MV-4-11 (cell line): ENCODE measurements at regions not wholly inside any gene's neighbourhood (a gene's known extent, or its start where the extent isn't known, plus 50 kb on each side); places are given as distances from the start of the nearest gene placed in this dataset.

Experiments used
- DNase-seq: peaks from one replicate; lab custom pipeline; 2025; lab: John Stamatoyannopoulos, UW

GRCh38 chr3:104564045-104564643 is 802.6 kb upstream of the ALCAM start:
- peak; percentile 59 for DNase-seq

GRCh38 chr3:104566054-104566453 is 800.7 kb upstream of the ALCAM start:
- DNase-seq = no peak

GRCh38 chr3:104575634-104576033 is 791.1 kb upstream of the ALCAM start:
- DNase-seq = no peak

- no peak for DNase-seq
These were observed 788.2 kb upstream of the ALCAM start for GRCh38 chr3:104578558-104578957.

GRCh38 chr3:104582092-104582491 is 784.6 kb upstream of the ALCAM start:
- peak; percentile 53 for DNase-seq

- DNase-seq = no peak
These were observed 782.0 kb upstream of the ALCAM start for GRCh38 chr3:104584682-104585081.

GRCh38 chr3:104586344-104586743 is 780.4 kb upstream of the ALCAM start:
- no peak for DNase-seq

- DNase-seq = no peak
These were observed 778.3 kb upstream of the ALCAM start for GRCh38 chr3:104588442-104588841.

- no peak for DNase-seq
These were observed 774.9 kb upstream of the ALCAM start for GRCh38 chr3:104591776-104592175.

GRCh38 chr3:104594491-104594890 is 772.2 kb upstream of the ALCAM start:
- DNase-seq = no peak

GRCh38 chr3:104596054-104596453 is 770.7 kb upstream of the ALCAM start:
- no peak for DNase-seq

GRCh38 chr3:104596551-104596950 is 770.2 kb upstream of the ALCAM start:
- peak; percentile 6 for DNase-seq

- no peak for DNase-seq
These were observed 767.7 kb upstream of the ALCAM start for GRCh38 chr3:104598848-104599511.

- peak; percentile 9 for DNase-seq
These were observed 762.2 kb upstream of the ALCAM start for GRCh38 chr3:104604326-104605010.

GRCh38 chr3:104606812-104607211 is 759.9 kb upstream of the ALCAM start:
- DNase-seq = no peak

GRCh38 chr3:104610730-104611652 is 755.7 kb upstream of the ALCAM start:
- DNase-seq = no peak

GRCh38 chr3:104612218-104612617 is 754.5 kb upstream of the ALCAM start:
- DNase-seq = no peak

GRCh38 chr3:104614564-104614963 is 752.1 kb upstream of the ALCAM start:
- DNase-seq = no peak

- peak; percentile 21 for DNase-seq
These were observed 738.4 kb upstream of the ALCAM start for GRCh38 chr3:104628185-104628789.

- no peak for DNase-seq
These were observed 737.7 kb upstream of the ALCAM start for GRCh38 chr3:104629038-104629437.

GRCh38 chr3:104631254-104631653 is 735.5 kb upstream of the ALCAM start:
- no peak for DNase-seq

GRCh38 chr3:104632521-104632920 is 734.2 kb upstream of the ALCAM start:
- DNase-seq = no peak
